ENCODE measurements at regions not wholly inside any gene's neighbourhood (a gene's known extent, or its start where the extent isn't known, plus 50 kb on each side); places are given as distances from the start of the nearest gene placed in this dataset.

DNA sequence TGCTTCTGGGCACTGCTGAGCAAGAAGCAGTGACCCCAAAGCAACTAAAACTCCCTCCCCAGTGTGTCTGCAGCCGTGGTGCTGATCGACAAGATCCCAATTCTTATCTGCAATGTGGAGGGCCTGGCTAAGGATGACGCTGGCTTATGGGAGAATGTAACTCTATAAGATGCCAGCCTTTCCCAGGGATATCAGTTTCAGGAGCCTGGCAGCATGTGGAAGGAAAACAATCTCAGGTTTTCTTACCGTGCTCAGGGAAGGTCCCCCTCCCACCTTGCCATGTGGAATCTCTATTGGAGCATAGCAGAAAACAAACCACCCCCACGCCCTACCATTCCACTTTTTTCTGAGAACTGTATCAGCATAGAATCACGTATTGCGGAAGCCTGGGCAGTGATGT, 87.7 kb upstream of the PTPN3 start:
- no peaks in the 10 kb centered on the region for H3K36me3 ChIP-seq (replicated peaks in 1 of 2; ENCODE audit: control insufficient read depth in 2 of 2, insufficient read depth in 2 of 2, low read length in 2 of 2)
- no peak overlapping the region for H3K9ac ChIP-seq (ENCODE audit: low read depth, low read length, poor library complexity)
- H2BK120ac ChIP-seq (ENCODE audit: low read depth, low read length), result no peak overlapping the region
- no peak overlapping the region for H3K4me2 ChIP-seq (ENCODE audit: insufficient read depth, low read length, poor library complexity, severe bottlenecking)
- no peak overlapping the region for H2BK5ac ChIP-seq (ENCODE audit: low read length)
- H3K27ac ChIP-seq (replicated peaks; ENCODE audit: low read length), result no peak overlapping the region
- no peak overlapping the region for H3K4me3 ChIP-seq (ENCODE audit: low read length in 2 of 2)
- WGBS, 2 donors (ENCODE audit: extremely low coverage in 2 of 2, insufficient read length in 2 of 2, insufficient replicate concordance in 1 of 2), result no CpG with 5 or more reads among the region's 7 CpGs
- H4K8ac ChIP-seq (ENCODE audit: low read depth, low read length), result no peak overlapping the region
- DNase-seq (ENCODE audit: low spot score), result no peak
- H2BK15ac ChIP-seq (ENCODE audit: low read length), result no peak overlapping the region
- H3K27me3 ChIP-seq (ENCODE audit: control insufficient read depth in 3 of 3, insufficient read depth in 3 of 3, low read depth in 1 of 3, low read length in 3 of 3), result no peaks in the 10 kb centered on the region
- H2AK5ac ChIP-seq (ENCODE audit: low read depth, low read length), result no peak overlapping the region
- H3K4ac ChIP-seq (ENCODE audit: low read length), result no peak overlapping the region
- no peak overlapping the region for H3K14ac ChIP-seq (ENCODE audit: low read length)
- peaks cover 0 to 2% of the 10 kb centered on the region in 2 donors for H3K9me3 ChIP-seq (replicated peaks in 1 of 2; ENCODE audit: control insufficient read depth in 2 of 2, insufficient read depth in 1 of 2, low read depth in 1 of 2, low read length in 2 of 2)
- H3K79me1 ChIP-seq (ENCODE audit: low read depth, low read length), result no peaks in the 10 kb centered on the region
- H2AFZ ChIP-seq (ENCODE audit: low read length), result no peak overlapping the region
- H4K91ac ChIP-seq (ENCODE audit: low read depth, low read length, poor library complexity), result no peak overlapping the region
- no peak overlapping the region for H3K23ac ChIP-seq (ENCODE audit: low read depth, low read length, poor library complexity)
- H3K4me1 ChIP-seq (ENCODE audit: control insufficient read depth in 2 of 2, insufficient read depth in 1 of 2, low read depth in 1 of 2, low read length in 2 of 2), result no peaks in the 10 kb centered on the region
- no peak overlapping the region for H3K18ac ChIP-seq (ENCODE audit: low read length)
- no peak overlapping the region for H2BK12ac ChIP-seq (ENCODE audit: low read length)

- Histone ChIP-seq H3K4me2 (ENCODE audit: insufficient read depth, low read length, poor library complexity, severe bottlenecking) (no peak overlapping the region), H4K91ac (ENCODE audit: low read depth, low read length, poor library complexity) (no peak overlapping the region), H3K9me3 (replicated peaks in 1 of 2; ENCODE audit: control insufficient read depth in 2 of 2, insufficient read depth in 1 of 2, low read depth in 1 of 2, low read length in 2 of 2) (peaks cover 0 to 2% of the 10 kb centered on the region in 2 donors), H4K8ac (ENCODE audit: low read depth, low read length) (no peak overlapping the region), H3K27ac (replicated peaks; ENCODE audit: low read length) (no peak overlapping the region), H2AK5ac (ENCODE audit: low read depth, low read length) (no peak overlapping the region), H2BK5ac (ENCODE audit: low read length) (no peak overlapping the region), H3K36me3 (replicated peaks in 1 of 2; ENCODE audit: control insufficient read depth in 2 of 2, insufficient read depth in 2 of 2, low read length in 2 of 2) (no peaks in the 10 kb centered on the region), H3K27me3 (ENCODE audit: control insufficient read depth in 3 of 3, insufficient read depth in 3 of 3, low read depth in 1 of 3, low read length in 3 of 3) (no peaks in the 10 kb centered on the region), H3K14ac (ENCODE audit: low read length) (no peak overlapping the region), H3K18ac (ENCODE audit: low read length) (no peak overlapping the region), H3K23ac (ENCODE audit: low read depth, low read length, poor library complexity) (no peak overlapping the region), H2BK12ac (ENCODE audit: low read length) (no peak overlapping the region), H3K9ac (ENCODE audit: low read depth, low read length, poor library complexity) (no peak overlapping the region), H3K79me1 (ENCODE audit: low read depth, low read length) (no peaks in the 10 kb centered on the region), H2BK15ac (ENCODE audit: low read length) (no peak overlapping the region), H3K4me3 (ENCODE audit: low read length in 2 of 2) (no peak overlapping the region), H3K4ac (ENCODE audit: low read length) (no peak overlapping the region), H2AFZ (ENCODE audit: low read length) (no peak overlapping the region), H3K4me1 (ENCODE audit: control insufficient read depth in 2 of 2, insufficient read depth in 1 of 2, low read depth in 1 of 2, low read length in 2 of 2) (no peaks in the 10 kb centered on the region), H2BK120ac (ENCODE audit: low read depth, low read length) (no peak overlapping the region)
- no CpG with 5 or more reads among the region's 4 CpGs for WGBS, 2 donors (ENCODE audit: extremely low coverage in 2 of 2, insufficient read length in 2 of 2, insufficient replicate concordance in 1 of 2)
- DNase-seq (ENCODE audit: low spot score), result no peak
These were observed 88.9 kb upstream of the PTPN3 start for GRCh38 chr9:109586993-109587392.

DNA sequence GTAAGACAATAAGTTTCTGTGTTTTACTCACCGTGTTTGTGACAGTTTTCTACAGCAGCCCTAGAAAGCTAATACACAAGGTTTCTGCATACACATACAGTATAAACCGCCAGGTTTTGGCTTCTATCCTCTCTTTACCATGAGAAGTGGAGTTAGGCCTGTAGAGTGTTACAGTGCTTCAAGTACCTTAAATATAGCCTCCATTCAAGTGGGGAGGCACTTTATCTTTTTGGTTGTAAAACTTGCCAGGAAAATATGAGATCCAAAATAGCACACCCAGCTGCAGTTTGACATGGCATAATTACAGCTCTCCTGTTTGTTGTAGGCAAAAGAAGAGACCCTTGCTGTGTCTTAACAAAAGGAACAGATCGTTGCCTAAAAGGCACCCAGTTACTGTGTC, 90.3 kb upstream of the PTPN3 start:
- no peak overlapping the region for H2BK12ac ChIP-seq (ENCODE audit: low read length)
- WGBS, 2 donors (ENCODE audit: extremely low coverage in 2 of 2, insufficient read length in 2 of 2, insufficient replicate concordance in 1 of 2), result no CpG with 5 or more reads among the region's 3 CpGs
- no peaks in the 10 kb centered on the region for H3K36me3 ChIP-seq (replicated peaks in 1 of 2; ENCODE audit: control insufficient read depth in 2 of 2, insufficient read depth in 2 of 2, low read length in 2 of 2)
- H3K18ac ChIP-seq (ENCODE audit: low read length), result no peak overlapping the region
- H3K27ac ChIP-seq (replicated peaks; ENCODE audit: low read length), result no peak overlapping the region
- no peak overlapping the region for H3K9ac ChIP-seq (ENCODE audit: low read depth, low read length, poor library complexity)
- no peak overlapping the region for H2BK120ac ChIP-seq (ENCODE audit: low read depth, low read length)
- peaks cover 0 to 2% of the 10 kb centered on the region in 2 donors for H3K9me3 ChIP-seq (replicated peaks in 1 of 2; ENCODE audit: control insufficient read depth in 2 of 2, insufficient read depth in 1 of 2, low read depth in 1 of 2, low read length in 2 of 2)
- no peak overlapping the region for H3K4me3 ChIP-seq (ENCODE audit: low read length in 2 of 2)
- H2BK15ac ChIP-seq (ENCODE audit: low read length), result no peak overlapping the region
- H3K14ac ChIP-seq (ENCODE audit: low read length), result no peak overlapping the region
- no peak overlapping the region for H2AFZ ChIP-seq (ENCODE audit: low read length)
- H3K23ac ChIP-seq (ENCODE audit: low read depth, low read length, poor library complexity), result no peak overlapping the region
- no peak overlapping the region for H4K91ac ChIP-seq (ENCODE audit: low read depth, low read length, poor library complexity)
- DNase-seq (ENCODE audit: low spot score), result no peak
- no peak overlapping the region for H3K4me2 ChIP-seq (ENCODE audit: insufficient read depth, low read length, poor library complexity, severe bottlenecking)
- H2AK5ac ChIP-seq (ENCODE audit: low read depth, low read length), result no peak overlapping the region
- H2BK5ac ChIP-seq (ENCODE audit: low read length), result no peak overlapping the region
- no peak overlapping the region for H3K4ac ChIP-seq (ENCODE audit: low read length)
- no peaks in the 10 kb centered on the region for H3K27me3 ChIP-seq (ENCODE audit: control insufficient read depth in 3 of 3, insufficient read depth in 3 of 3, low read depth in 1 of 3, low read length in 3 of 3)
- no peak overlapping the region for H4K8ac ChIP-seq (ENCODE audit: low read depth, low read length)
- H3K79me1 ChIP-seq (ENCODE audit: low read depth, low read length), result no peaks in the 10 kb centered on the region
- no peaks in the 10 kb centered on the region for H3K4me1 ChIP-seq (ENCODE audit: control insufficient read depth in 2 of 2, insufficient read depth in 1 of 2, low read depth in 1 of 2, low read length in 2 of 2)

DNA sequence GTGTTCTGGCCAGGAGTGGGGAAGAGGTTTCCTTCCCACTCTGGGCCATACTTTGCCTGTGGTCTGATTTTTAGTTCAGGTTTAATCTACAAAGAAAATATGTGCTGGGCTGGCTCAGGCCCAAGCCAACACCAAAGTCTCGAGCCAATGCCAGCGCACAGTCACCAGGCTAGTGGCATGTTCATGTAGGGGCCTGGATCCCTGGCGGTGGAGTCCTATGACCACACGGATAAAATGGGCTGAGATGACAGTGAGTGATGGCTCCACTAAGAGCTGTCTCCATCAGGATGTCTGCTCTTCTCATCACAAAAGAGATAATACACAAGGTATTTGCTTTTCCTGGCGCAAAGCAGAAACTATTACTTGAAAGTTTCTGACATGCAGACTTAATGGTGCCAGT, 92.9 kb upstream of the PTPN3 start:
- H3K9ac ChIP-seq (ENCODE audit: low read depth, low read length, poor library complexity), result no peak overlapping the region
- no peak overlapping the region for H2BK5ac ChIP-seq (ENCODE audit: low read length)
- no peak overlapping the region for H2BK120ac ChIP-seq (ENCODE audit: low read depth, low read length)
- H2BK12ac ChIP-seq (ENCODE audit: low read length), result no peak overlapping the region
- H2AK5ac ChIP-seq (ENCODE audit: low read depth, low read length), result no peak overlapping the region
- no CpG with 5 or more reads among the region's 5 CpGs for WGBS, 2 donors (ENCODE audit: extremely low coverage in 2 of 2, insufficient read length in 2 of 2, insufficient replicate concordance in 1 of 2)
- no peak overlapping the region for H3K4me3 ChIP-seq (ENCODE audit: low read length in 2 of 2)
- H3K4me2 ChIP-seq (ENCODE audit: insufficient read depth, low read length, poor library complexity, severe bottlenecking), result no peak overlapping the region
- no peak for DNase-seq (ENCODE audit: low spot score)
- H3K79me1 ChIP-seq (ENCODE audit: low read depth, low read length), result no peaks in the 10 kb centered on the region
- no peak overlapping the region for H4K91ac ChIP-seq (ENCODE audit: low read depth, low read length, poor library complexity)
- H3K23ac ChIP-seq (ENCODE audit: low read depth, low read length, poor library complexity), result no peak overlapping the region
- H3K4me1 ChIP-seq (ENCODE audit: control insufficient read depth in 2 of 2, insufficient read depth in 1 of 2, low read depth in 1 of 2, low read length in 2 of 2), result no peaks in the 10 kb centered on the region
- H3K36me3 ChIP-seq (replicated peaks in 1 of 2; ENCODE audit: control insufficient read depth in 2 of 2, insufficient read depth in 2 of 2, low read length in 2 of 2), result no peaks in the 10 kb centered on the region
- no peak overlapping the region for H2AFZ ChIP-seq (ENCODE audit: low read length)
- no peak overlapping the region for H3K27ac ChIP-seq (replicated peaks; ENCODE audit: low read length)
- peaks cover 0 to 2% of the 10 kb centered on the region in 2 donors for H3K9me3 ChIP-seq (replicated peaks in 1 of 2; ENCODE audit: control insufficient read depth in 2 of 2, insufficient read depth in 1 of 2, low read depth in 1 of 2, low read length in 2 of 2)
- no peak overlapping the region for H4K8ac ChIP-seq (ENCODE audit: low read depth, low read length)
- H3K18ac ChIP-seq (ENCODE audit: low read length), result peak overlapping the region; percentile 48
- no peak overlapping the region for H3K4ac ChIP-seq (ENCODE audit: low read length)
- H2BK15ac ChIP-seq (ENCODE audit: low read length), result no peak overlapping the region
- no peaks in the 10 kb centered on the region for H3K27me3 ChIP-seq (ENCODE audit: control insufficient read depth in 3 of 3, insufficient read depth in 3 of 3, low read depth in 1 of 3, low read length in 3 of 3)
- no peak overlapping the region for H3K14ac ChIP-seq (ENCODE audit: low read length)

Data from neuronal stem cell (in vitro differentiated cells).